AG04450 (cell line): ENCODE measurements at regions not wholly inside any gene's neighbourhood (a gene's known extent, or its start where the extent isn't known, plus 50 kb on each side); places are given as distances from the start of the nearest gene placed in this dataset.
"Not testable (repeated sequence)": the region's sequence is repeated elsewhere in the genome, so short reads cannot be mapped to it uniquely, and the experiment has no call there.

ENCODE experiments used
- CTCF ChIA-PET: fragments of 300-600, 350-600 bp; formaldehyde crosslinking; extraction: SDS; loops from one replicate; lab custom pipeline; 2022; ENCODE audit warnings: antibody characterized with exemption, inconsistent platforms; lab: Charles Lee
- POLR2A ChIA-PET: fragments of 350-600 bp; formaldehyde crosslinking; extraction: SDS; loops from one replicate; lab custom pipeline; 2021; ENCODE audit warnings: antibody characterized with exemption, inconsistent platforms; lab: Yijun Ruan, JAX
- DNase-seq: peaks from one replicate; pipeline ENCODE4 v3.0.0-alpha.2; 2011; ENCODE audit warnings: low read depth, low spot score
- H3K27ac ChIP-seq: one replicate; pipeline ENCODE4 v1.5.1; 2012; ENCODE audit warnings: low read depth, low read length, control low read depth
- H3K27me3 ChIP-seq: one replicate; pipeline ENCODE4 v1.6.0; 2012; ENCODE audit warnings: low read length; ENCODE audit not compliant: control insufficient read depth, insufficient read depth
- H3K4me3 ChIP-seq: 2 replicates; pipeline ENCODE4 v1.5.1; 2011; ENCODE audit warnings: mild to moderate bottlenecking, low read depth, low read length, control low read depth
- H3K9me3 ChIP-seq: 2 replicates; pipeline ENCODE4 v1.5.1; 2012; ENCODE audit warnings: low read length; ENCODE audit not compliant: control insufficient read depth, insufficient read depth
- TF ChIP-seq, protein P1 (sequence below): IDR thresholded peaks from 2 replicates; pipeline ENCODE4 v1.5.1; 2011; ENCODE audit warnings: low read depth, low read length, control low read depth, inconsistent platforms

- DNase-seq, result no peak
- ChIA-PET CTCF (interaction anchor here (0.6 kb wide), 1 partner anchor 563 kb away, joined by 3 read pairs; no protein-coding TSS in a partner anchor), POLR2A (no interaction called here)
- TF ChIP-seq, protein P1, sequence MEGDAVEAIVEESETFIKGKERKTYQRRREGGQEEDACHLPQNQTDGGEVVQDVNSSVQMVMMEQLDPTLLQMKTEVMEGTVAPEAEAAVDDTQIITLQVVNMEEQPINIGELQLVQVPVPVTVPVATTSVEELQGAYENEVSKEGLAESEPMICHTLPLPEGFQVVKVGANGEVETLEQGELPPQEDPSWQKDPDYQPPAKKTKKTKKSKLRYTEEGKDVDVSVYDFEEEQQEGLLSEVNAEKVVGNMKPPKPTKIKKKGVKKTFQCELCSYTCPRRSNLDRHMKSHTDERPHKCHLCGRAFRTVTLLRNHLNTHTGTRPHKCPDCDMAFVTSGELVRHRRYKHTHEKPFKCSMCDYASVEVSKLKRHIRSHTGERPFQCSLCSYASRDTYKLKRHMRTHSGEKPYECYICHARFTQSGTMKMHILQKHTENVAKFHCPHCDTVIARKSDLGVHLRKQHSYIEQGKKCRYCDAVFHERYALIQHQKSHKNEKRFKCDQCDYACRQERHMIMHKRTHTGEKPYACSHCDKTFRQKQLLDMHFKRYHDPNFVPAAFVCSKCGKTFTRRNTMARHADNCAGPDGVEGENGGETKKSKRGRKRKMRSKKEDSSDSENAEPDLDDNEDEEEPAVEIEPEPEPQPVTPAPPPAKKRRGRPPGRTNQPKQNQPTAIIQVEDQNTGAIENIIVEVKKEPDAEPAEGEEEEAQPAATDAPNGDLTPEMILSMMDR, result no peak
- Histone ChIP-seq H3K9me3 (no peaks in the 10 kb centered on the region), H3K27ac (no peak overlapping the region), H3K27me3 (no peaks in the 10 kb centered on the region), H3K4me3 (no peak overlapping the region)
These were observed 172.6 kb upstream of the THSD7A start for GRCh38 chr7:12004581-12004980.

- no peak for DNase-seq
- CTCF ChIA-PET, result no interaction called here
- POLR2A ChIA-PET, result no interaction called here
These were observed 175.6 kb upstream of the THSD7A start for GRCh38 chr7:12007576-12007975.

DNA sequence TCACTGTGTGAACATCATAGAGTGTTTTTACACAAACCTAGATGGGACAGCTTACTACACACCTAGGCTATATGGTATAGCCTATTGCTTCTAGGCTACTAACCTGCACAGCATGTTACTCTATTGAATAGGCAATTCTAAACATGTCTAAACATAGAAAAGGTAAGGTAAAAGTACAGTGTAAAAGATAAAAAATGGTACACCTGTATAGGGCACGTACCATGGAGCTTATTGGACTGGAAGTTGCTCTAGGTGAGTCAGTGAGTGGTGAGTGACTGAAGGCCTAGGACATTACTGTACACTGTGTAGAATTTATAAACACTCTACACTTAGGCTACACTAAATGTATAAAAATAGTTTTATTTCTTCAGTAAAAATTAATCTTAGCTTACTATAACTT lies 182.0 kb upstream of the THSD7A start:
- TF ChIP-seq, protein P1, result no peak
- no peak overlapping the region for H3K27ac ChIP-seq
- no peaks in the 10 kb centered on the region for H3K27me3 ChIP-seq
- no peak overlapping the region for H3K4me3 ChIP-seq
- ChIA-PET POLR2A (no interaction called here), CTCF (no interaction called here)
- DNase-seq, result no peak
- no peaks in the 10 kb centered on the region for H3K9me3 ChIP-seq

More at GRCh38 chr7:12007576-12007975, 175.6 kb upstream of the THSD7A start:
- Histone ChIP-seq H3K27me3 (no peaks in the 10 kb centered on the region), H3K4me3 (no peak overlapping the region), H3K27ac (no peak overlapping the region), H3K9me3 (no peaks in the 10 kb centered on the region)
- TF ChIP-seq, protein P1, result no peak

DNA sequence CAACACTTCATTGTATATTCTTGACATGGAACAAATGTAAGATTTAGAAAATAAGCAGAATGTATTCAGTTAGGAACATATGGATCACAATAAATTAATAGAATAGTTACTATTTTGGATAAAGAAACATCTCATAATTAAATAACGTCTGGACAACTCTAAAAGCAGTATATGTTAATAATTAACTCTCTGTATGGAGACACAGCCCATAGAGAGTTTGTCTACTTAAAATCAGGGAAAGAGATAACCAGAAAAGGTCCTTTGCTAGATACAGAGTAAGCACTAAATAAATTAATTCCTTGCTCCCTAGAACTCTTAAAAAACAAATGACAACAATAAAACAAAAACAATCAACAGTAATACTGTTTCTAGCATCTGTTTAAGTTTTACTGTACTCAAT lies 184.4 kb upstream of the THSD7A start:
- ChIA-PET POLR2A (no interaction called here), CTCF (no interaction called here)
- no peak overlapping the region for H3K27ac ChIP-seq
- H3K4me3 ChIP-seq, result no peak overlapping the region
- no peaks in the 10 kb centered on the region for H3K27me3 ChIP-seq
- no peak for DNase-seq
- TF ChIP-seq, protein P1, result no peak
- no peaks in the 10 kb centered on the region for H3K9me3 ChIP-seq

DNA sequence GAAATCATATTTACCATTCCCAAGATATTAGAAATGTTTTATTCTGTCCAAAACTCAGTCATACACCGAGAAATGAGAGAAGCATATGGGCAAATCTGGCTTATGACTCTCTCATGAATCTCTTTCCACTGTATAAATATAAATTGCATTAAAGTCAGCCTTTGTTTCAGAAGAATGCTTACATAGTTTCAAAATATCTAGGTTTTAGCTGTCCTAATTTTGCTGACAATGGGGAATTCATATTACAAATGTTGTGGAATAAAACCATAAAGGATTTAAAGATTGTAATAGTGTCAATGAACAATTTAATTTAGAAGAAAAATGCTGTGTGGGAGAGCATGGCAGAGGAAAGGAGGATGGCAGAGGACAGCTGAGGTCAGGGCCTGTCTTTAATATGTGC lies 185.0 kb upstream of the THSD7A start:
- H3K9me3 ChIP-seq, result no peaks in the 10 kb centered on the region
- DNase-seq, result no peak
- no peak overlapping the region for H3K4me3 ChIP-seq
- H3K27ac ChIP-seq, result no peak overlapping the region
- POLR2A ChIA-PET, result no interaction called here
- H3K27me3 ChIP-seq, result no peaks in the 10 kb centered on the region
- TF ChIP-seq, protein P1, result no peak
- CTCF ChIA-PET, result no interaction called here

DNA sequence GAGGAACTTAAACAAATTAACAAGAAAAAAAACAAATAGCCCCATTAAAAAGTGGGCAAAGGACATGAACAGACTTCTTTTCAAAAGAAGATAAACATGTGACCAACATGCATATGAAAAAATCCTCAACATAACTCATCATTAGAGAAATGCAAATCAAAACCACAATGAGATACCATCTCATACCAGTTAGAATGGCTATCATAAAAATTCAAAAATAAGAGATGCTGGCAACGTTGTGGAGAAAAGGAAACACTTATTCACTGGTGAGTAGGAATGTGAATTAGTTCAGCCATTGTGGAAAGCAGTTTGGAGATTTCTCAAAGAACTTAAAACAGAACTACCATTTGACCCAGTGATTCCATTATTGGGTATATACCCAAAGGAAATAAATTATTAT lies 189.1 kb upstream of the TMEM106B start:
- H3K27me3 ChIP-seq, H3K9me3 ChIP-seq, DNase-seq, H3K4me3 ChIP-seq, POLR2A ChIA-PET, H3K27ac ChIP-seq: not testable (repeated sequence)
- CTCF ChIA-PET, result interaction anchor here (0.9 kb wide), 1 partner anchor 10 kb away, joined by 3 read pairs; no protein-coding TSS in a partner anchor
